ENCODE measurements at regions not wholly inside any gene's neighbourhood (a gene's known extent, or its start where the extent isn't known, plus 50 kb on each side); places are given as distances from the start of the nearest gene placed in this dataset.

DNA sequence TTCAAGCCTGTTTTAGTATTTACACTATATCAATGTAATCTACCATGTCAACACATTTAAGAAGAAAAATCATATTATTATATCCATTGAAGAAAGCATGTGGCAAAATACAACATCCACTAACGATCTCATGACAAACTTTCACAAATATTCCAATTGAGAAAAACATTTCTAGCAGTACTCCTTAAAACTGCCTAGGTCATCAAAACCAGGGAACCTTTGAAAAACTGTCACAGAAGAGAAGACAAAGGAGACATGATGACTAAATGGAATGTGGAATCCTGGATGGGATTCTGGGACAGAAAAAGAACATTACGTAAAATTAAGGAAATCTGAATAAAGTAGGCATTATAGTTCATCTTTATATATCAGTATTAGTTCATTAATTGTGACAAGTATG lies 1091.3 kb upstream of the CDH6 start:
- Histone ChIP-seq H2AK5ac (ENCODE audit: low read length, severe bottlenecking) (no peak overlapping the region), H3K9me3 (ENCODE audit: control insufficient read depth, low read length) (no peaks in the 10 kb centered on the region), H3K18ac (ENCODE audit: low read depth in 1 of 2, low read length in 2 of 2) (no peak overlapping the region), H2BK5ac (ENCODE audit: low read depth, low read length, poor library complexity, severe bottlenecking) (no peak overlapping the region), H3K36me3 (ENCODE audit: control insufficient read depth in 1 of 2, insufficient read depth in 2 of 2, low read depth in 1 of 2, low read length in 2 of 2) (no peaks in the 10 kb centered on the region), H3K79me1 (replicated peaks; ENCODE audit: low read length, poor library complexity, severe bottlenecking) (no peaks in the 10 kb centered on the region), H3K4ac (ENCODE audit: low read depth in 1 of 2, low read length in 2 of 2) (no peak overlapping the region), H2BK12ac (ENCODE audit: low read length in 2 of 2) (no peak overlapping the region), H3K23ac (ENCODE audit: low read length in 2 of 2) (no peak overlapping the region), H3K4me2 (ENCODE audit: low read length, poor library complexity, severe bottlenecking) (no peak overlapping the region), H2AFZ (ENCODE audit: low read depth, low read length) (no peak overlapping the region), H2BK15ac (ENCODE audit: low read depth, poor library complexity, severe bottlenecking) (no peak overlapping the region), H3K27ac (ENCODE audit: low read length, poor library complexity, severe bottlenecking) (no peak overlapping the region), H3K9ac (ENCODE audit: low read length) (no peak overlapping the region), H3K14ac (ENCODE audit: low read length in 2 of 2) (no peak overlapping the region), H2BK120ac (ENCODE audit: low read depth, low read length) (no peak overlapping the region), H3K4me1 (ENCODE audit: control insufficient read depth, insufficient read depth, low read depth, low read length) (peaks cover 1% of the 10 kb centered on the region), H3K4me3 (ENCODE audit: insufficient read depth in 1 of 2, low read depth in 1 of 2, low read length in 2 of 2) (no peak overlapping the region), H4K8ac (ENCODE audit: low read length) (no peak overlapping the region), H4K91ac (ENCODE audit: low read length) (no peak overlapping the region), H3K27me3 (ENCODE audit: control insufficient read depth in 1 of 2, insufficient read depth in 1 of 2, low read length in 2 of 2) (no peaks in the 10 kb centered on the region)
- WGBS = 80% methylated on average over 1 of the region's 2 CpGs
- no peak for DNase-seq

DNA sequence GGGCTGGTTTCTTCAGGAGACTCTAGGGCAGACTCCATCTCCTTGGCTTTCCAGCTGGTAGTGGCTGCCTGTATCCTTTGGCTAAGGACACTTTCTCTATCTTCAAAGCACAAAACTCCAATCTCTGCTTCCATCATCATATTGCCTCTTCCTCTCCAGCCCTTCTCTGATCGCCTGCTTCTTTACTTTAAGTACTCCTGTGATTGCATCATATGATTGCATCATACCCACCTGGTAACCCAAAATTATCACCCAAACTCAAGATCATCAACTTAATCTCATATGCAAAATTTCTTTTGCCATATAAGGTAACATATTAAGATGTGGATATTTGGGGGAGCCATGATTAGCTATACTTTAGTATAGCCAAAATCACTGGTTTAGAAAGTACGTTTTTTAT lies 1092.6 kb upstream of the CDH6 start:
- Histone ChIP-seq H4K8ac (ENCODE audit: low read length) (no peak overlapping the region), H2BK15ac (ENCODE audit: low read depth, poor library complexity, severe bottlenecking) (no peak overlapping the region), H3K14ac (ENCODE audit: low read length in 2 of 2) (no peak overlapping the region), H3K9ac (ENCODE audit: low read length) (no peak overlapping the region), H3K79me1 (replicated peaks; ENCODE audit: low read length, poor library complexity, severe bottlenecking) (no peaks in the 10 kb centered on the region), H4K91ac (ENCODE audit: low read length) (no peak overlapping the region), H3K36me3 (ENCODE audit: control insufficient read depth in 1 of 2, insufficient read depth in 2 of 2, low read depth in 1 of 2, low read length in 2 of 2) (no peaks in the 10 kb centered on the region), H3K4ac (ENCODE audit: low read depth in 1 of 2, low read length in 2 of 2) (no peak overlapping the region), H3K4me3 (ENCODE audit: insufficient read depth in 1 of 2, low read depth in 1 of 2, low read length in 2 of 2) (no peak overlapping the region), H2AFZ (ENCODE audit: low read depth, low read length) (no peak overlapping the region), H3K23ac (ENCODE audit: low read length in 2 of 2) (no peak overlapping the region), H2AK5ac (ENCODE audit: low read length, severe bottlenecking) (peak overlapping the region; percentile 7), H3K9me3 (ENCODE audit: control insufficient read depth, low read length) (no peaks in the 10 kb centered on the region), H2BK120ac (ENCODE audit: low read depth, low read length) (no peak overlapping the region), H3K27me3 (ENCODE audit: control insufficient read depth in 1 of 2, insufficient read depth in 1 of 2, low read length in 2 of 2) (no peaks in the 10 kb centered on the region), H3K18ac (ENCODE audit: low read depth in 1 of 2, low read length in 2 of 2) (no peak overlapping the region), H3K4me1 (ENCODE audit: control insufficient read depth, insufficient read depth, low read depth, low read length) (peaks cover 1% of the 10 kb centered on the region), H3K27ac (ENCODE audit: low read length, poor library complexity, severe bottlenecking) (peak overlapping the region; percentile 95), H2BK12ac (ENCODE audit: low read length in 2 of 2) (no peak overlapping the region), H2BK5ac (ENCODE audit: low read depth, low read length, poor library complexity, severe bottlenecking) (no peak overlapping the region), H3K4me2 (ENCODE audit: low read length, poor library complexity, severe bottlenecking) (no peak overlapping the region)
- 79% methylated on average over 1 of the region's 2 CpGs for WGBS
- DNase-seq = no peak

DNA sequence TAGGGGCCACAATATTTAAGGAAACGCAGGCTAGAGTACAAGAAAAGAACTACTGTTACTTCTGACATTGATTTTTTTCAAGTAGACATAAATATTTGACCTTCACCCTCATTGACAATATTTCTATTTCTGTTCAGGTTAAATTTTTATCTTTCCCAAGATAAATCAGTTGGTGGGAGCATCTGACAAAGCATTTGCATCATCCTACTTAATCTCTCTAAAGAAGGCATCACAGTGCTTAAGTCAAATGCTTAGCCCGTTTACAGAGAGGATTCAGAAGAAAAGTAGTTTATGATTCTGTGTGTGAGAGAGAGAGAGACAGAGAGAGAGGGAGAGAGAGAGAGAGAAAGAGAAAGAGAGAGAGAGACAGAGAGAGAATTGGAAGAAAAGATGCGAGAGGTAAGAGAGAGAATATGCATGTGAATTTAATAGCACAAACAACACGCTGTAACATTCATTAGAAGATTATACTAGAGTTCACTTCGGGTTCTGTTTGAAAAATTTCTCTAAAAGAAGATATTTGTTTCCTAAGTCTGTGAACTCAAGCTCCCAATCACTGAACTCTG lies 1093.3 kb upstream of the CDH6 start:
- no peak overlapping the region for H3K23ac ChIP-seq (ENCODE audit: low read length in 2 of 2)
- H2AFZ ChIP-seq (ENCODE audit: low read depth, low read length) = no peak overlapping the region
- H2BK5ac ChIP-seq (ENCODE audit: low read depth, low read length, poor library complexity, severe bottlenecking) = no peak overlapping the region
- peaks cover 1% of the 10 kb centered on the region for H3K4me1 ChIP-seq (ENCODE audit: control insufficient read depth, insufficient read depth, low read depth, low read length)
- H3K4ac ChIP-seq (ENCODE audit: low read depth in 1 of 2, low read length in 2 of 2) = no peak overlapping the region
- H3K27ac ChIP-seq (ENCODE audit: low read length, poor library complexity, severe bottlenecking) = peak overlapping the region; percentile 95
- H2BK12ac ChIP-seq (ENCODE audit: low read length in 2 of 2) = no peak overlapping the region
- no peaks in the 10 kb centered on the region for H3K9me3 ChIP-seq (ENCODE audit: control insufficient read depth, low read length)
- no peak overlapping the region for H4K91ac ChIP-seq (ENCODE audit: low read length)
- H3K27me3 ChIP-seq (ENCODE audit: control insufficient read depth in 1 of 2, insufficient read depth in 1 of 2, low read length in 2 of 2) = no peaks in the 10 kb centered on the region
- H2AK5ac ChIP-seq (ENCODE audit: low read length, severe bottlenecking) = no peak overlapping the region
- no peak overlapping the region for H3K14ac ChIP-seq (ENCODE audit: low read length in 2 of 2)
- no peak overlapping the region for H2BK15ac ChIP-seq (ENCODE audit: low read depth, poor library complexity, severe bottlenecking)
- H3K18ac ChIP-seq (ENCODE audit: low read depth in 1 of 2, low read length in 2 of 2) = no peak overlapping the region
- H3K9ac ChIP-seq (ENCODE audit: low read length) = no peak overlapping the region
- H2BK120ac ChIP-seq (ENCODE audit: low read depth, low read length) = no peak overlapping the region
- no peaks in the 10 kb centered on the region for H3K36me3 ChIP-seq (ENCODE audit: control insufficient read depth in 1 of 2, insufficient read depth in 2 of 2, low read depth in 1 of 2, low read length in 2 of 2)
- 35% methylated on average over 1 of the region's 5 CpGs for WGBS
- peak; percentile 5 for DNase-seq
- no peak overlapping the region for H4K8ac ChIP-seq (ENCODE audit: low read length)
- no peaks in the 10 kb centered on the region for H3K79me1 ChIP-seq (replicated peaks; ENCODE audit: low read length, poor library complexity, severe bottlenecking)
- H3K4me3 ChIP-seq (ENCODE audit: insufficient read depth in 1 of 2, low read depth in 1 of 2, low read length in 2 of 2) = no peak overlapping the region
- H3K4me2 ChIP-seq (ENCODE audit: low read length, poor library complexity, severe bottlenecking) = peak overlapping the region; percentile 13

DNA sequence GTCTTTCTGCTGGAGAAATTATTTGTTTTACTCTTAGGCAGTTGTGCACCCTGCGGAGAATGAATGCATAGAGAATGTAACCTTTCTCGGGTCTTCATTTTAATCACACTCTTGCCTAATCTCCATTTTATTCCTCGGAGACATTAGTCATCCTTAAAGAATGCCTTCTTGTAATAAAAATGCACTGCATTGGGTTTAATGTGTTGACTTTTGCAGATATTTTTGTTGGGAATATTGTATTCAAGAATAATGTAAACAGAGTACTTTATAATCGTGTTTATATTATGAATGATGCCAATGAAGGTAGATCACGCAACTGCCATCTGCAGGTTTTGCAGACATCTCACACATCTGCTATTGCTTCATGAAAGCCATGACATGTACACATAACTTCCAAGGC lies 1093.9 kb upstream of the CDH6 start:
- Histone ChIP-seq H3K4me3 (ENCODE audit: insufficient read depth in 1 of 2, low read depth in 1 of 2, low read length in 2 of 2) (no peak overlapping the region), H4K91ac (ENCODE audit: low read length) (no peak overlapping the region), H2BK120ac (ENCODE audit: low read depth, low read length) (no peak overlapping the region), H3K36me3 (ENCODE audit: control insufficient read depth in 1 of 2, insufficient read depth in 2 of 2, low read depth in 1 of 2, low read length in 2 of 2) (no peaks in the 10 kb centered on the region), H3K9me3 (ENCODE audit: control insufficient read depth, low read length) (no peaks in the 10 kb centered on the region), H3K14ac (ENCODE audit: low read length in 2 of 2) (no peak overlapping the region), H3K27me3 (ENCODE audit: control insufficient read depth in 1 of 2, insufficient read depth in 1 of 2, low read length in 2 of 2) (no peaks in the 10 kb centered on the region), H3K4ac (ENCODE audit: low read depth in 1 of 2, low read length in 2 of 2) (no peak overlapping the region), H3K79me1 (replicated peaks; ENCODE audit: low read length, poor library complexity, severe bottlenecking) (no peaks in the 10 kb centered on the region), H3K4me1 (ENCODE audit: control insufficient read depth, insufficient read depth, low read depth, low read length) (peaks cover 1% of the 10 kb centered on the region), H3K4me2 (ENCODE audit: low read length, poor library complexity, severe bottlenecking) (peak overlapping the region; percentile 13), H2BK15ac (ENCODE audit: low read depth, poor library complexity, severe bottlenecking) (no peak overlapping the region), H3K18ac (ENCODE audit: low read depth in 1 of 2, low read length in 2 of 2) (no peak overlapping the region), H2AK5ac (ENCODE audit: low read length, severe bottlenecking) (no peak overlapping the region), H3K27ac (ENCODE audit: low read length, poor library complexity, severe bottlenecking) (peak overlapping the region; percentile 95), H2BK12ac (ENCODE audit: low read length in 2 of 2) (no peak overlapping the region), H2BK5ac (ENCODE audit: low read depth, low read length, poor library complexity, severe bottlenecking) (no peak overlapping the region), H4K8ac (ENCODE audit: low read length) (no peak overlapping the region), H2AFZ (ENCODE audit: low read depth, low read length) (no peak overlapping the region), H3K9ac (ENCODE audit: low read length) (no peak overlapping the region), H3K23ac (ENCODE audit: low read length in 2 of 2) (no peak overlapping the region)
- WGBS = 92% methylated on average over 2 of the region's 5 CpGs
- DNase-seq = peak; percentile 20
